ENCODE measurements at regions not wholly inside any gene's neighbourhood (a gene's known extent, or its start where the extent isn't known, plus 50 kb on each side); places are given as distances from the start of the nearest gene placed in this dataset.

- DNase-seq (ENCODE audit: low read depth in 1 of 2, low spot score in 2 of 2) (no peak), FAIRE-seq (no peak)
- no peak overlapping the region for H3K9ac ChIP-seq (replicated peaks in 1 of 4; ENCODE audit: extremely low read depth in 1 of 4, low read depth in 3 of 4, low read length in 3 of 4)
- H2AFZ ChIP-seq (ENCODE audit: low read length) = no peak overlapping the region
- H2AK5ac ChIP-seq (ENCODE audit: low read depth, low read length) = no peak overlapping the region
- no peaks in the 10 kb centered on the region for H4K20me1 ChIP-seq (replicated peaks in 1 of 2; ENCODE audit: control insufficient read depth in 1 of 2, insufficient read depth in 2 of 2, low read length in 2 of 2)
- H4K5ac ChIP-seq (ENCODE audit: insufficient read length, low read depth, low read length) = no peak overlapping the region
- H3K4me1 ChIP-seq (replicated peaks in 1 of 4; ENCODE audit: control insufficient read depth in 3 of 4, insufficient read depth in 4 of 4, low read length in 3 of 4) = peaks cover 0 to 4% (median 0%) of the 10 kb centered on the region in 4 experiments; a peak in 2 of 7 replicates
- no peak overlapping the region for H3K56ac ChIP-seq (replicated peaks; ENCODE audit: insufficient read length, low read depth, low read length)
- no peak overlapping the region for H2BK120ac ChIP-seq (replicated peaks; ENCODE audit: low read depth, low read length)
- peaks cover 0 to 2% of the 10 kb centered on the region in 2 experiments; a peak in 1 of 4 replicates for H3K9me3 ChIP-seq (ENCODE audit: insufficient read depth in 2 of 2, low read depth in 1 of 2, low read length in 1 of 2)
- no peaks in the 10 kb centered on the region for H3K79me2 ChIP-seq (ENCODE audit: control insufficient read depth in 1 of 2, insufficient read depth in 2 of 2, low read length in 2 of 2)
- POLR2A ChIA-PET (ENCODE audit: partially characterized antibody) = no interaction called here
- no peak overlapping the region for H3K14ac ChIP-seq (ENCODE audit: insufficient read length)
- no peak overlapping the region for H2BK12ac ChIP-seq (ENCODE audit: low read depth, low read length)
- no peak overlapping the region for H3K23ac ChIP-seq (ENCODE audit: insufficient read length)
- no peak overlapping the region for H3K4ac ChIP-seq (replicated peaks; ENCODE audit: insufficient read length, low read depth, low read length)
- H3K79me1 ChIP-seq (ENCODE audit: low read depth, low read length) = no peaks in the 10 kb centered on the region
- no peak overlapping the region for H2BK5ac ChIP-seq (ENCODE audit: low read depth, low read length)
- H3K18ac ChIP-seq (ENCODE audit: extremely low read depth, low read length) = no peak overlapping the region
- H4K8ac ChIP-seq (ENCODE audit: extremely low read depth, insufficient read depth, low read length) = no peak overlapping the region
- CTCF ChIA-PET (ENCODE audit: partially characterized antibody) = interaction anchor here (1.8 kb wide), 1 partner anchor 54 kb away, joined by 4 read pairs; no protein-coding TSS in a partner anchor
- no peak overlapping the region for H4K91ac ChIP-seq (replicated peaks; ENCODE audit: insufficient read length, low read length)
- no peak overlapping the region for H3K27ac ChIP-seq (ENCODE audit: low read depth, low read length)
- no peak overlapping the region for H3K4me2 ChIP-seq (ENCODE audit: insufficient read depth in 1 of 2, low read depth in 2 of 2, low read length in 2 of 2)
- 74% methylated on average over 3 of the region's 3 CpGs; no CpG with 5 or more reads in 1 of the 2 experiments for WGBS, 2 experiments (ENCODE audit: extremely low coverage in 1 of 2, insufficient coverage in 1 of 2, insufficient read length in 1 of 2, insufficient replicate concordance in 2 of 2, low coverage in 1 of 2, low lambda C conversion rate in 2 of 2, missing lambda C conversion rate in 1 of 2)
- H2BK15ac ChIP-seq (ENCODE audit: low read length) = no peak overlapping the region
- H2BK20ac ChIP-seq (ENCODE audit: low read length) = no peak overlapping the region
- H3K4me3 ChIP-seq (ENCODE audit: extremely low read depth in 1 of 4, insufficient read depth in 2 of 4, low read depth in 3 of 4, low read length in 4 of 4) = no peak overlapping the region
- H3K23me2 ChIP-seq (ENCODE audit: low read depth, low read length) = no peaks in the 10 kb centered on the region
- H3K36me3 ChIP-seq (ENCODE audit: control insufficient read depth in 2 of 4, insufficient read depth in 4 of 4, low read length in 3 of 4) = no peaks in the 10 kb centered on the region
- no peaks in the 10 kb centered on the region for H3K27me3 ChIP-seq (replicated peaks in 1 of 4; ENCODE audit: control insufficient read depth in 3 of 4, extremely low read depth in 1 of 4, insufficient read depth in 3 of 4, low read length in 3 of 4)
- TF ChIP-seq, protein P1, sequence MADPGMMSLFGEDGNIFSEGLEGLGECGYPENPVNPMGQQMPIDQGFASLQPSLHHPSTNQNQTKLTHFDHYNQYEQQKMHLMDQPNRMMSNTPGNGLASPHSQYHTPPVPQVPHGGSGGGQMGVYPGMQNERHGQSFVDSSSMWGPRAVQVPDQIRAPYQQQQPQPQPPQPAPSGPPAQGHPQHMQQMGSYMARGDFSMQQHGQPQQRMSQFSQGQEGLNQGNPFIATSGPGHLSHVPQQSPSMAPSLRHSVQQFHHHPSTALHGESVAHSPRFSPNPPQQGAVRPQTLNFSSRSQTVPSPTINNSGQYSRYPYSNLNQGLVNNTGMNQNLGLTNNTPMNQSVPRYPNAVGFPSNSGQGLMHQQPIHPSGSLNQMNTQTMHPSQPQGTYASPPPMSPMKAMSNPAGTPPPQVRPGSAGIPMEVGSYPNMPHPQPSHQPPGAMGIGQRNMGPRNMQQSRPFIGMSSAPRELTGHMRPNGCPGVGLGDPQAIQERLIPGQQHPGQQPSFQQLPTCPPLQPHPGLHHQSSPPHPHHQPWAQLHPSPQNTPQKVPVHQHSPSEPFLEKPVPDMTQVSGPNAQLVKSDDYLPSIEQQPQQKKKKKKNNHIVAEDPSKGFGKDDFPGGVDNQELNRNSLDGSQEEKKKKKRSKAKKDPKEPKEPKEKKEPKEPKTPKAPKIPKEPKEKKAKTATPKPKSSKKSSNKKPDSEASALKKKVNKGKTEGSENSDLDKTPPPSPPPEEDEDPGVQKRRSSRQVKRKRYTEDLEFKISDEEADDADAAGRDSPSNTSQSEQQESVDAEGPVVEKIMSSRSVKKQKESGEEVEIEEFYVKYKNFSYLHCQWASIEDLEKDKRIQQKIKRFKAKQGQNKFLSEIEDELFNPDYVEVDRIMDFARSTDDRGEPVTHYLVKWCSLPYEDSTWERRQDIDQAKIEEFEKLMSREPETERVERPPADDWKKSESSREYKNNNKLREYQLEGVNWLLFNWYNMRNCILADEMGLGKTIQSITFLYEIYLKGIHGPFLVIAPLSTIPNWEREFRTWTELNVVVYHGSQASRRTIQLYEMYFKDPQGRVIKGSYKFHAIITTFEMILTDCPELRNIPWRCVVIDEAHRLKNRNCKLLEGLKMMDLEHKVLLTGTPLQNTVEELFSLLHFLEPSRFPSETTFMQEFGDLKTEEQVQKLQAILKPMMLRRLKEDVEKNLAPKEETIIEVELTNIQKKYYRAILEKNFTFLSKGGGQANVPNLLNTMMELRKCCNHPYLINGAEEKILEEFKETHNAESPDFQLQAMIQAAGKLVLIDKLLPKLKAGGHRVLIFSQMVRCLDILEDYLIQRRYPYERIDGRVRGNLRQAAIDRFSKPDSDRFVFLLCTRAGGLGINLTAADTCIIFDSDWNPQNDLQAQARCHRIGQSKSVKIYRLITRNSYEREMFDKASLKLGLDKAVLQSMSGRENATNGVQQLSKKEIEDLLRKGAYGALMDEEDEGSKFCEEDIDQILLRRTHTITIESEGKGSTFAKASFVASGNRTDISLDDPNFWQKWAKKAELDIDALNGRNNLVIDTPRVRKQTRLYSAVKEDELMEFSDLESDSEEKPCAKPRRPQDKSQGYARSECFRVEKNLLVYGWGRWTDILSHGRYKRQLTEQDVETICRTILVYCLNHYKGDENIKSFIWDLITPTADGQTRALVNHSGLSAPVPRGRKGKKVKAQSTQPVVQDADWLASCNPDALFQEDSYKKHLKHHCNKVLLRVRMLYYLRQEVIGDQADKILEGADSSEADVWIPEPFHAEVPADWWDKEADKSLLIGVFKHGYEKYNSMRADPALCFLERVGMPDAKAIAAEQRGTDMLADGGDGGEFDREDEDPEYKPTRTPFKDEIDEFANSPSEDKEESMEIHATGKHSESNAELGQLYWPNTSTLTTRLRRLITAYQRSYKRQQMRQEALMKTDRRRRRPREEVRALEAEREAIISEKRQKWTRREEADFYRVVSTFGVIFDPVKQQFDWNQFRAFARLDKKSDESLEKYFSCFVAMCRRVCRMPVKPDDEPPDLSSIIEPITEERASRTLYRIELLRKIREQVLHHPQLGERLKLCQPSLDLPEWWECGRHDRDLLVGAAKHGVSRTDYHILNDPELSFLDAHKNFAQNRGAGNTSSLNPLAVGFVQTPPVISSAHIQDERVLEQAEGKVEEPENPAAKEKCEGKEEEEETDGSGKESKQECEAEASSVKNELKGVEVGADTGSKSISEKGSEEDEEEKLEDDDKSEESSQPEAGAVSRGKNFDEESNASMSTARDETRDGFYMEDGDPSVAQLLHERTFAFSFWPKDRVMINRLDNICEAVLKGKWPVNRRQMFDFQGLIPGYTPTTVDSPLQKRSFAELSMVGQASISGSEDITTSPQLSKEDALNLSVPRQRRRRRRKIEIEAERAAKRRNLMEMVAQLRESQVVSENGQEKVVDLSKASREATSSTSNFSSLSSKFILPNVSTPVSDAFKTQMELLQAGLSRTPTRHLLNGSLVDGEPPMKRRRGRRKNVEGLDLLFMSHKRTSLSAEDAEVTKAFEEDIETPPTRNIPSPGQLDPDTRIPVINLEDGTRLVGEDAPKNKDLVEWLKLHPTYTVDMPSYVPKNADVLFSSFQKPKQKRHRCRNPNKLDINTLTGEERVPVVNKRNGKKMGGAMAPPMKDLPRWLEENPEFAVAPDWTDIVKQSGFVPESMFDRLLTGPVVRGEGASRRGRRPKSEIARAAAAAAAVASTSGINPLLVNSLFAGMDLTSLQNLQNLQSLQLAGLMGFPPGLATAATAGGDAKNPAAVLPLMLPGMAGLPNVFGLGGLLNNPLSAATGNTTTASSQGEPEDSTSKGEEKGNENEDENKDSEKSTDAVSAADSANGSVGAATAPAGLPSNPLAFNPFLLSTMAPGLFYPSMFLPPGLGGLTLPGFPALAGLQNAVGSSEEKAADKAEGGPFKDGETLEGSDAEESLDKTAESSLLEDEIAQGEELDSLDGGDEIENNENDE (IDR thresholded peaks at IDR 0.05; ENCODE audit: insufficient replicate concordance, low read length) = no peak
Observed at GRCh38 chr10:46171661-46172060, 115.1 kb upstream of the ANTXRL start.
